A673 (cell line): ENCODE measurements at regions not wholly inside any gene's neighbourhood (a gene's known extent, or its start where the extent isn't known, plus 50 kb on each side); places are given as distances from the start of the nearest gene placed in this dataset.

Experiments
- BruUV-seq: library from RNA; stranded (reverse); fragments of 400-500 nt; replicated peaks from 2 replicates; lab custom pipeline; 2021; lab: Mats Ljungman, UMichigan
- CTCF ChIA-PET: fragments of 300-600 bp; sonication (Branson Sonifier 250); formaldehyde crosslinking; loops from one replicate; lab custom pipeline; 2022; ENCODE audit warnings: antibody characterized with exemption; lab: Charles Lee
- POLR2A ChIA-PET: fragments of 300-600 bp; sonication (Branson Sonifier 250); formaldehyde crosslinking; loops from one replicate; lab custom pipeline; 2022; ENCODE audit warnings: antibody characterized with exemption; ENCODE audit not compliant: low non-redundant PET; lab: Charles Lee
- DNase-seq: peaks from one replicate; pipeline ENCODE4 v3.0.0-alpha.2; 2015; ENCODE audit warnings: low spot score
- H3K27ac ChIP-seq: fragments of 200-600 bp; sonication (generic); 2 replicates; pipeline ENCODE4 v1.5.1; 2016; ENCODE audit warnings: mixed run types, low read depth, mild to moderate bottlenecking, mixed read lengths, antibody characterized with exemption, low read length; ENCODE audit not compliant: poor library complexity, severe bottlenecking
- H3K27me3 ChIP-seq: fragments of 200-600 bp; sonication (generic); replicated peaks from 2 replicates; pipeline ENCODE4 v1.6.1; 2017; ENCODE audit warnings: mixed run types, low read depth, mild to moderate bottlenecking, mixed read lengths, antibody characterized with exemption, low read length; ENCODE audit not compliant: insufficient read depth, poor library complexity
- H3K36me3 ChIP-seq: fragments of 200-600 bp; sonication (generic); 2 replicates; pipeline ENCODE4 v1.6.1; 2016; ENCODE audit warnings: mixed run types, mild to moderate bottlenecking, mixed read lengths, antibody characterized with exemption, low read length; ENCODE audit not compliant: insufficient read depth, poor library complexity, severe bottlenecking
- H3K4me1 ChIP-seq: fragments of 200-600 bp; sonication (generic); 2 replicates; pipeline ENCODE4 v1.6.1; 2017; ENCODE audit warnings: mixed run types, mild to moderate bottlenecking, mixed read lengths, antibody characterized with exemption, low read length; ENCODE audit not compliant: insufficient read depth, poor library complexity, severe bottlenecking
- H3K4me3 ChIP-seq: fragments of 200-600 bp; sonication (generic); 2 replicates; pipeline ENCODE4 v1.5.1; 2016; ENCODE audit warnings: low read depth, mixed run types, mild to moderate bottlenecking, mixed read lengths, low read length; ENCODE audit not compliant: poor library complexity, severe bottlenecking
- H3K9me3 ChIP-seq: fragments of 200-600 bp; sonication (generic); 2 replicates; pipeline ENCODE4 v1.6.1; 2016; ENCODE audit warnings: mixed run types, low read depth, mild to moderate bottlenecking, mixed read lengths, antibody characterized with exemption, low read length; ENCODE audit not compliant: poor library complexity, severe bottlenecking
- CTCF ChIP-seq: fragments of 300-800, 200-600 bp; sonication (generic); conservative IDR thresholded peaks from 2 replicates; pipeline ENCODE4 v1.5.1; 2017; ENCODE audit warnings: low read depth, mild to moderate bottlenecking, antibody characterized with exemption, low read length, moderate library complexity, mixed read lengths
- EZH2 ChIP-seq: fragments of 200-600 bp; sonication (generic); IDR thresholded peaks from 2 replicates; pipeline ENCODE4 v1.6.1; 2017; ENCODE audit warnings: borderline replicate concordance, low read depth, mild to moderate bottlenecking, mixed read lengths, antibody characterized with exemption, low read length; ENCODE audit not compliant: poor library complexity, severe bottlenecking
- intact Hi-C: fragments of 100-400 bp; cut with micrococcal nuclease; formaldehyde crosslinking; loops from one replicate; pipeline ENCODE4 v1.10.0; 2022; ENCODE audit not compliant: unreplicated experiment

- no TSS peak for BruUV-seq
- Histone ChIP-seq H3K9me3 (no peaks in the 10 kb centered on the region), H3K27me3 (no peaks in the 10 kb centered on the region), H3K4me1 (peaks cover 20% of the 10 kb centered on the region), H3K4me3 (no peak overlapping the region), H3K27ac (no peak overlapping the region), H3K36me3 (no peaks in the 10 kb centered on the region)
- ChIA-PET CTCF (no interaction called here), POLR2A (no interaction called here)
- no peak for TF ChIP-seq EZH2
- TF ChIP-seq CTCF, result no peak
- intact Hi-C loops, result no loop called here
- no peak for DNase-seq
These were observed 1380.4 kb downstream of the STIM2 start for GRCh38 chr4:28241021-28241420.

DNA sequence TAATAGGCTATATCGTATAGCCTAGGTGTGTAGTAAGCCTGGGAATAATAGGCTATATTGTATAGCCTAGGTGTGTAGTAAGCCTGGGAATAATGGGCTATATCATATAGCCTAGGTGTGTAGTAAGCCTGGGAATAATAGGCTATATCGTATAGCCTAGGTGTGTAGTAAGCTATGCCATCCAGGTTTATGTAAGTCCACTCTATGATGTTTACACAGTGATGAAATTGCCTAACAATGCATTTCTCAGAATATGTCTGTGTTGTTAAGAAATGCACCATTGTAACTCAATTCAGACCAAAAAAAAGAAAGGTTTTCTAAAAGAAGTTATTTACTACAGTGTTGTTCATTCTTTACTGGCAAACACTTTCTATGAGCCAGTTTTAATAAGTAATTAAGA is 1387.2 kb downstream of the STIM2 start:
- ChIA-PET POLR2A (no interaction called here), CTCF (no interaction called here)
- Histone ChIP-seq H3K27ac (no peak overlapping the region), H3K4me3 (no peak overlapping the region), H3K9me3 (no peaks in the 10 kb centered on the region), H3K27me3 (no peaks in the 10 kb centered on the region), H3K4me1 (no peaks in the 10 kb centered on the region), H3K36me3 (no peaks in the 10 kb centered on the region)
- intact Hi-C loops, result no loop called here
- TF ChIP-seq EZH2 (no peak), CTCF (no peak)
- no peak for DNase-seq
- BruUV-seq, result no TSS peak

- Histone ChIP-seq H3K4me3 (no peak overlapping the region), H3K9me3 (no peaks in the 10 kb centered on the region), H3K36me3 (no peaks in the 10 kb centered on the region), H3K27me3 (no peaks in the 10 kb centered on the region), H3K4me1 (no peaks in the 10 kb centered on the region), H3K27ac (no peak overlapping the region)
- no peak for DNase-seq
- intact Hi-C loops, result no loop called here
- CTCF ChIA-PET, result no interaction called here
- POLR2A ChIA-PET, result no interaction called here
- TF ChIP-seq EZH2, result no peak
- no peak for TF ChIP-seq CTCF
- BruUV-seq, result no TSS peak
These were observed 1387.6 kb downstream of the STIM2 start for GRCh38 chr4:28248269-28248668.
